Chondrocyte (in vitro differentiated cells): ENCODE measurements at regions not wholly inside any gene's neighbourhood (a gene's known extent, or its start where the extent isn't known, plus 50 kb on each side); places are given as distances from the start of the nearest gene placed in this dataset.

ENCODE experiments used
- DNase-seq: peaks from one replicate; pipeline ENCODE4 v3.0.0; 2021; ENCODE audit warnings: mixed read lengths, low spot score
- H3K27ac Mint-ChIP-seq: one replicate; pipeline ENCODE4 v1.8.0; 2021; ENCODE audit warnings: mild to moderate bottlenecking, moderate library complexity, mixed read lengths; ENCODE audit not compliant: unreplicated experiment
- H3K27me3 Mint-ChIP-seq: 2 replicates; pipeline ENCODE4 v1.8.0; 2021; ENCODE audit warnings: low read depth, mixed read lengths
- H3K36me3 Mint-ChIP-seq: 2 replicates; pipeline ENCODE4 v1.8.0; 2021; ENCODE audit warnings: low read depth, mixed read lengths
- H3K4me1 Mint-ChIP-seq: 2 replicates; pipeline ENCODE4 v1.8.0; 2021; ENCODE audit warnings: low read depth, mild to moderate bottlenecking, mixed read lengths
- H3K4me3 Mint-ChIP-seq: one replicate; pipeline ENCODE4 v1.8.0; 2021; ENCODE audit warnings: mild to moderate bottlenecking, moderate library complexity, mixed read lengths; ENCODE audit not compliant: unreplicated experiment
- H3K9me3 Mint-ChIP-seq: 2 replicates; pipeline ENCODE4 v1.8.0; 2021; ENCODE audit warnings: low read depth, mixed read lengths
- TF ChIP-seq, protein P1 (sequence below): fragments of 200-600 bp; sonication (generic); IDR thresholded peaks from 2 replicates; pipeline ENCODE4 v1.5.0; 2021; ENCODE audit warnings: antibody characterized with exemption, mild to moderate bottlenecking, moderate library complexity

DNA sequence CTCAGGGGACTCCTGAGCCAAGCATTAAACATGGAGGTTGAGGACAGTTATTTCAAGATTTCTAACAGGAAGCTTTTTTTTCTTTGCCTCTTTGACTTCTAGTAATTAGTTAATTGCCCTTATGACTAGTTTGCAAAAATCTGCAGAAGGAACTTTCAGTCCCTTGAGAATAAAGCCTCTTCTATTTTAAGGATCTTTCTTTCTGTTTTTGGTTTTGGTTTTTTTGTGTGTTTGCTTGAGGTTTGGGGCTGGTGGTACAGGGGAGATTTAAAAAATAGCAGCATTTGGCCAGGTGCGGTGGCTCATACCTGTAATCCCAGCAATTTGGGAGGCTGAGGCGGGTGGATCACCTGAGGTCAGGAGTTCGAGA is 259.3 kb downstream of the BMP7 start:
- H3K27me3 Mint-ChIP-seq: no peaks in the 10 kb centered on the region
- H3K36me3 Mint-ChIP-seq: no peaks in the 10 kb centered on the region
- H3K4me1 Mint-ChIP-seq: peaks cover 19% of the 10 kb centered on the region
- peak overlapping the region; percentile 67 for H3K27ac Mint-ChIP-seq
- no peak for DNase-seq
- peak overlapping the region; percentile 27 for H3K4me3 Mint-ChIP-seq
- H3K9me3 Mint-ChIP-seq: no peaks in the 10 kb centered on the region
- TF ChIP-seq, protein P1, sequence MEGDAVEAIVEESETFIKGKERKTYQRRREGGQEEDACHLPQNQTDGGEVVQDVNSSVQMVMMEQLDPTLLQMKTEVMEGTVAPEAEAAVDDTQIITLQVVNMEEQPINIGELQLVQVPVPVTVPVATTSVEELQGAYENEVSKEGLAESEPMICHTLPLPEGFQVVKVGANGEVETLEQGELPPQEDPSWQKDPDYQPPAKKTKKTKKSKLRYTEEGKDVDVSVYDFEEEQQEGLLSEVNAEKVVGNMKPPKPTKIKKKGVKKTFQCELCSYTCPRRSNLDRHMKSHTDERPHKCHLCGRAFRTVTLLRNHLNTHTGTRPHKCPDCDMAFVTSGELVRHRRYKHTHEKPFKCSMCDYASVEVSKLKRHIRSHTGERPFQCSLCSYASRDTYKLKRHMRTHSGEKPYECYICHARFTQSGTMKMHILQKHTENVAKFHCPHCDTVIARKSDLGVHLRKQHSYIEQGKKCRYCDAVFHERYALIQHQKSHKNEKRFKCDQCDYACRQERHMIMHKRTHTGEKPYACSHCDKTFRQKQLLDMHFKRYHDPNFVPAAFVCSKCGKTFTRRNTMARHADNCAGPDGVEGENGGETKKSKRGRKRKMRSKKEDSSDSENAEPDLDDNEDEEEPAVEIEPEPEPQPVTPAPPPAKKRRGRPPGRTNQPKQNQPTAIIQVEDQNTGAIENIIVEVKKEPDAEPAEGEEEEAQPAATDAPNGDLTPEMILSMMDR: no peak

DNA sequence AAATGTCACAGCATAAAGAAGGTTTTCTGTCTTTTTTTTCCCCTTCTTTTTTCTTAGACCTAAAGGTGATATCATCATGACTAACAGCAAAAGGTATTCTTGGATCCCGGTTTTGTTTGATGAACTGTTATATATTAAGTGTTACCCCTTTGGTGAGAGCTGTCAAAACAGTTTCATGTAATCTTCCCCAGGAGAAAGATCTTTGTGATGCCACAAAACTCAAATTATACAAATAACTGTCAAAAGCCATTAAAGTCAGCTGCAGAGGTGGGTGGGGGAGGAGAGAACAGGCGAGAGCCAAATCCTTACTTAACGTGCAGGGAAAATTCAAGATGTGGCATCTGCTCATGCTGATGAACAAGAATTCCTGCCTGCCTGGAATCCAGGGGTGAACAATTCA is 258.2 kb downstream of the BMP7 start:
- Mint-ChIP-seq H3K9me3 (no peaks in the 10 kb centered on the region), H3K27me3 (no peaks in the 10 kb centered on the region), H3K27ac (no peak overlapping the region), H3K36me3 (no peaks in the 10 kb centered on the region), H3K4me1 (peaks cover 23% of the 10 kb centered on the region), H3K4me3 (no peak overlapping the region)
- no peak for DNase-seq
- TF ChIP-seq, protein P1: no peak

DNA sequence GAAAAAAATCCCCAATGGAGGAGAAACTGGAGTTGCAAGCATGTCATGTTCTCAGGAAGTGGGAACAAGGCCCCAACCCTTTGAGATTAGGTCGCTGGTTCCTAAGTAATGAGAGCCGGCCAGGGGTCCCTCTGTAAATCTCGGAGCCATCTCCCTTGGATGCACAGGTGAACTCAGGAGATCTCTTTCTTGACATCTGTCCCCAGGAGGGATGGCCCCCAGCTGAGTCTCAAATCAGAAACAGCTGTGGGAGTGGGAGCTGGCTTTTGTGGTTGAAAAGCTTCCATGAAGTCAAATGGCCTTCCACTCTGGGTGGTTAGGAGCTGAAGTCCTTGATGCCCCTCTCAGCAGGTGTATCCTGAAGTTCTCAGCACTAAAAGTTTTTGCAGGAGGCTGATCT is 257.1 kb downstream of the BMP7 start:
- Mint-ChIP-seq H3K4me3 (no peak overlapping the region), H3K9me3 (no peaks in the 10 kb centered on the region), H3K27ac (no peak overlapping the region), H3K4me1 (peaks cover 30% of the 10 kb centered on the region), H3K27me3 (no peaks in the 10 kb centered on the region), H3K36me3 (no peaks in the 10 kb centered on the region)
- TF ChIP-seq, protein P1: no peak
- DNase-seq: no peak

DNA sequence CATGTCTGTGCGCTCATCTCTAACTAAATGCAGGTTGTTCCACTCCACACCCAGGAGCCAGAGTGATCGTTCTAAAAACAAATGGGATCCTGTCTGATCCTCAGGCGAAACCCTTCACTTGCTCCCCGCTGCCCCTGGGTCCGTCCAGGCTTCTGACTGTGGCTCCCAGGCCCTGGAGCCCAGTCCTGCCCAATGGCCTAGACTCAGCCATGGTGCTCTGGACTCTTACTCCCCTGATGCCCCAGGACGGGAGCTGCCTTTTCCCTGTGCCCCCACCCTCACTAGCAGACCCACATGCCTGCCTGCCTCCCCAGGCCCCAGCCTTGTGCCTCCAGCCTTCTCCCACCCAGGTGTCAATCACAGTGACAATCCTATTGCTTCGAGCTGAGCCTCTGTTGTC is 256.7 kb downstream of the BMP7 start:
- peaks cover 30% of the 10 kb centered on the region for H3K4me1 Mint-ChIP-seq
- no peak overlapping the region for H3K27ac Mint-ChIP-seq

DNA sequence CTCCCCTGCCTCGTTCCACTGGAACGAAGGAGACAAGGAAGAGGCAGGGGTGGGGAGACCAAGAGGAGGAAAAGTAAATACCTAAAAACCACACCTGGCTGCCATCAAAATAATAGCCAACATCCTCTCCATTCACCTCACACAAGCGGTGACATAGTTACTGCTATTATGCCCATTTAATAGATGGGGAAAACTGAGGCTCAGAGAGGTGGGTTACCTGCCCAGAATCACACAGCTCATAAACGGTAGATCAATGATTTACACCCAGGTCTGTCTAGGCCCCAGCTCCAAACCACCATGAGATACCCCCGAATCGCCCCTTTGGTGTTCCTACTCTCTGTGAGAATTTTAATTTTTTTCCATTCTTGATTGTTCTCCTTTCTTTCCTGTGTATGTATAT is 253.8 kb downstream of the BMP7 start:
- DNase-seq: no peak
- Mint-ChIP-seq H3K4me3 (no peak overlapping the region), H3K27me3 (no peaks in the 10 kb centered on the region), H3K4me1 (peaks cover 19% of the 10 kb centered on the region), H3K36me3 (no peaks in the 10 kb centered on the region), H3K27ac (no peak overlapping the region), H3K9me3 (no peaks in the 10 kb centered on the region)
- TF ChIP-seq, protein P1: no peak

More for the DNA sequence above, 256.7 kb downstream of the BMP7 start:
- TF ChIP-seq, protein P1: no peak
- no peak for DNase-seq
- Mint-ChIP-seq H3K9me3 (no peaks in the 10 kb centered on the region), H3K4me3 (no peak overlapping the region), H3K36me3 (no peaks in the 10 kb centered on the region), H3K27me3 (no peaks in the 10 kb centered on the region)
